ENCODE measurements at regions not wholly inside any gene's neighbourhood (a gene's known extent, or its start where the extent isn't known, plus 50 kb on each side); places are given as distances from the start of the nearest gene placed in this dataset.
"Not testable (repeated sequence)": the region's sequence is repeated elsewhere in the genome, so short reads cannot be mapped to it uniquely, and the experiment has no call there.

GRCh38 chr6:149246691-149247384 is 70.7 kb upstream of the TAB2 start:
- no peaks in the 10 kb centered on the region for H3K36me3 ChIP-seq (ENCODE audit: insufficient read depth, low read length)
- no peaks in the 10 kb centered on the region for H3K9me3 ChIP-seq (ENCODE audit: low read length)
- H3K79me2 ChIP-seq (ENCODE audit: insufficient read depth, low read depth, low read length): no peaks in the 10 kb centered on the region
- DNase-seq (ENCODE audit: low spot score): peak; percentile 78
- intact Hi-C loops (cut with micrococcal nuclease; ENCODE audit: unreplicated experiment): loop anchor here (2.0 kb wide), 1 partner anchor 70 kb away; the partner anchor contains the start of gene TAB2
- H3K4me2 ChIP-seq (ENCODE audit: low read length): peak overlapping the region; percentile 63
- H3K9me2 ChIP-seq (ENCODE audit: insufficient read depth, low read length): no peaks in the 10 kb centered on the region
- no peaks in the 10 kb centered on the region for H4K20me1 ChIP-seq (ENCODE audit: insufficient read depth, low read length)
- POLR2A ChIA-PET: interaction anchor here (0.9 to 1.7 kb wide), 7 partner anchors 8 to 146 kb away, joined by 3 to 7 read pairs (median 3); no protein-coding TSS in a partner anchor
- peak overlapping the region; percentile 48 for H3K4me3 ChIP-seq (ENCODE audit: low read depth, low read length, poor library complexity, severe bottlenecking)
- TF ChIP-seq EZH2phosphoT487 (IDR thresholded peaks at IDR 0.05; ENCODE audit: borderline replicate concordance, low read depth, low read length) (no peak), CTCF (conservative IDR thresholded peaks at IDR 0.05; ENCODE audit: low read length) (no peak)
- BruUV-seq (replicated peaks): no TSS peak
- CTCF ChIA-PET (ENCODE audit: unreplicated experiment): interaction anchor here (0.8 to 1.2 kb wide), 4 partner anchors 8 to 87 kb away, joined by 3 read pairs; no protein-coding TSS in a partner anchor
- H2AFZ ChIP-seq (ENCODE audit: low read length): peak overlapping the region; percentile 88
- H3K27ac ChIP-seq (ENCODE audit: low read depth, low read length, poor library complexity, severe bottlenecking): peak overlapping the region; percentile 59
- H3K4me1 ChIP-seq (ENCODE audit: insufficient read depth, low read length, poor library complexity, severe bottlenecking): peaks cover 17% of the 10 kb centered on the region

GRCh38 chr6:149247385-149247763 is 70.1 kb upstream of the TAB2 start:
- TF ChIP-seq CTCF (conservative IDR thresholded peaks at IDR 0.05; ENCODE audit: low read length) (no peak), EZH2phosphoT487 (IDR thresholded peaks at IDR 0.05; ENCODE audit: borderline replicate concordance, low read depth, low read length) (no peak)
- no peaks in the 10 kb centered on the region for H3K9me2 ChIP-seq (ENCODE audit: insufficient read depth, low read length)
- no peak overlapping the region for H3K4me3 ChIP-seq (ENCODE audit: low read depth, low read length, poor library complexity, severe bottlenecking)
- DNase-seq (ENCODE audit: low spot score): no peak
- H3K4me1 ChIP-seq (ENCODE audit: insufficient read depth, low read length, poor library complexity, severe bottlenecking): peaks cover 17% of the 10 kb centered on the region
- H4K20me1 ChIP-seq (ENCODE audit: insufficient read depth, low read length): no peaks in the 10 kb centered on the region
- intact Hi-C loops (cut with micrococcal nuclease; ENCODE audit: unreplicated experiment): loop anchor here (2.0 kb wide), 1 partner anchor 69 kb away; the partner anchor contains the start of gene TAB2
- peak overlapping the region; percentile 63 for H3K4me2 ChIP-seq (ENCODE audit: low read length)
- no peaks in the 10 kb centered on the region for H3K79me2 ChIP-seq (ENCODE audit: insufficient read depth, low read depth, low read length)
- ChIA-PET CTCF (ENCODE audit: unreplicated experiment) (interaction anchor here (1.1 kb wide), 1 partner anchor 17 kb away, joined by 3 read pairs; no protein-coding TSS in a partner anchor), POLR2A (interaction anchor here (0.9 to 1.7 kb wide), 5 partner anchors 8 to 136 kb away, joined by 3 to 7 read pairs (median 3); no protein-coding TSS in a partner anchor)
- H3K36me3 ChIP-seq (ENCODE audit: insufficient read depth, low read length): no peaks in the 10 kb centered on the region
- no TSS peak for BruUV-seq (replicated peaks)
- no peak overlapping the region for H3K27ac ChIP-seq (ENCODE audit: low read depth, low read length, poor library complexity, severe bottlenecking)
- H3K9me3 ChIP-seq (ENCODE audit: low read length): no peaks in the 10 kb centered on the region
- H2AFZ ChIP-seq (ENCODE audit: low read length): peak overlapping the region; percentile 88

GRCh38 chr6:149248263-149248662 is 69.2 kb upstream of the TAB2 start:
- H3K9me2 ChIP-seq (ENCODE audit: insufficient read depth, low read length); CTCF ChIA-PET (ENCODE audit: unreplicated experiment); intact Hi-C loops (cut with micrococcal nuclease; ENCODE audit: unreplicated experiment); H3K27ac ChIP-seq (ENCODE audit: low read depth, low read length, poor library complexity, severe bottlenecking); H3K4me3 ChIP-seq (ENCODE audit: low read depth, low read length, poor library complexity, severe bottlenecking); H2AFZ ChIP-seq (ENCODE audit: low read length); H3K79me2 ChIP-seq (ENCODE audit: insufficient read depth, low read depth, low read length); H3K36me3 ChIP-seq (ENCODE audit: insufficient read depth, low read length); DNase-seq (ENCODE audit: low spot score); H3K4me2 ChIP-seq (ENCODE audit: low read length); H4K20me1 ChIP-seq (ENCODE audit: insufficient read depth, low read length); BruUV-seq (replicated peaks); H3K9me3 ChIP-seq (ENCODE audit: low read length): not testable (repeated sequence)
- POLR2A ChIA-PET: interaction anchor here (1.4 kb wide), 1 partner anchor 14 kb away, joined by 7 read pairs; no protein-coding TSS in a partner anchor
- H3K4me1 ChIP-seq (ENCODE audit: insufficient read depth, low read length, poor library complexity, severe bottlenecking): peaks cover 17% of the 10 kb centered on the region

Data from OCI-LY7 (cell line).